Gastrocnemius medialis (tissue), 4 donors: ENCODE measurements at regions not wholly inside any gene's neighbourhood (a gene's known extent, or its start where the extent isn't known, plus 50 kb on each side); places are given as distances from the start of the nearest gene placed in this dataset.

Source experiments
- POLR2A ChIP-seq, 2 donors: fragments of 450-650 bp; IDR thresholded peaks; one replicate each; pipeline ENCODE4 v1.6.1; 2017; ENCODE audit warnings: antibody characterized with exemption in 2 of 2, mild to moderate bottlenecking in 2 of 2, moderate library complexity in 2 of 2
- TF ChIP-seq, protein P1 (sequence below), 5 experiments: fragments of 450-650 bp in 3 of 5; fragments of 200-600 bp in 2 of 5; sonication (generic) in 2 of 5; IDR thresholded peaks in 4 of 5; conservative IDR thresholded peaks in 1 of 5; 1 replicate in 4 of 5; 2 replicates in 1 of 5; pipeline ENCODE4 v1.5.1; 2016 to 2019; ENCODE audit warnings: antibody characterized with exemption in 5 of 5, mild to moderate bottlenecking in 3 of 5, moderate library complexity in 3 of 5

DNA sequence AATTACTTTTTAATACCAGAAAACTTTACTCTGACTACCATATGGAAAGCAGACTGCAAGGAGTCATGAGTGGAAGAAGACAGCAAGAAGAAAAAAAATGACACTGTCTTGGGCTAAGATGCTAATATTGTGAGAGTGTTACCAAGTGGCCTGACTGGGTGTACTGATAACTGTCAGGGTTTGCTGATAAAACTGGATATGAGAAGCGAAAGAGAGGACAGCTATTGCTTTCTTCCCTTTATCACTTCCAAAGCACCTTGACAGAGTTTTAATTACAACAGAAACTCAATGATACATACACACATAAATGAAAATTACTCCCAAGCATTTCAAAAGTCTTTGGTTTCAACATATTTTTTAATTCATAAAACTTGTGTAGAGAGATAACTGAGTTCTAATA is 368.5 kb downstream of the ZEB2 start:
- TF ChIP-seq, protein P1, sequence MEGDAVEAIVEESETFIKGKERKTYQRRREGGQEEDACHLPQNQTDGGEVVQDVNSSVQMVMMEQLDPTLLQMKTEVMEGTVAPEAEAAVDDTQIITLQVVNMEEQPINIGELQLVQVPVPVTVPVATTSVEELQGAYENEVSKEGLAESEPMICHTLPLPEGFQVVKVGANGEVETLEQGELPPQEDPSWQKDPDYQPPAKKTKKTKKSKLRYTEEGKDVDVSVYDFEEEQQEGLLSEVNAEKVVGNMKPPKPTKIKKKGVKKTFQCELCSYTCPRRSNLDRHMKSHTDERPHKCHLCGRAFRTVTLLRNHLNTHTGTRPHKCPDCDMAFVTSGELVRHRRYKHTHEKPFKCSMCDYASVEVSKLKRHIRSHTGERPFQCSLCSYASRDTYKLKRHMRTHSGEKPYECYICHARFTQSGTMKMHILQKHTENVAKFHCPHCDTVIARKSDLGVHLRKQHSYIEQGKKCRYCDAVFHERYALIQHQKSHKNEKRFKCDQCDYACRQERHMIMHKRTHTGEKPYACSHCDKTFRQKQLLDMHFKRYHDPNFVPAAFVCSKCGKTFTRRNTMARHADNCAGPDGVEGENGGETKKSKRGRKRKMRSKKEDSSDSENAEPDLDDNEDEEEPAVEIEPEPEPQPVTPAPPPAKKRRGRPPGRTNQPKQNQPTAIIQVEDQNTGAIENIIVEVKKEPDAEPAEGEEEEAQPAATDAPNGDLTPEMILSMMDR (IDR thresholded peaks at IDR 0.05 in 4 of 5, conservative IDR thresholded peaks at IDR 0.05 in 1 of 5) = no peak
- no peak for TF ChIP-seq POLR2A (IDR thresholded peaks at IDR 0.05)
